GM21423 (cell line): ENCODE measurements at regions not wholly inside any gene's neighbourhood (a gene's known extent, or its start where the extent isn't known, plus 50 kb on each side); places are given as distances from the start of the nearest gene placed in this dataset.
"Not testable (repeated sequence)": the region's sequence is repeated elsewhere in the genome, so short reads cannot be mapped to it uniquely, and the experiment has no call there.

Experiments
- ATAC-seq: cut with Tn5 transposase; IDR thresholded peaks from one replicate; pipeline ENCODE4 v1.9.1; 2021; ENCODE audit warnings: mild to moderate bottlenecking, moderate library complexity; ENCODE audit not compliant: unreplicated experiment

- ATAC-seq = no peak
Observed at GRCh38 chr2:4803396-4803795, 888.8 kb upstream of the SOX11 start.

- ATAC-seq = not testable (repeated sequence)
Observed at GRCh38 chr2:4814137-4814536, 878.0 kb upstream of the SOX11 start.

GRCh38 chr2:4827836-4828235, 864.3 kb upstream of the SOX11 start:
- ATAC-seq = no peak

- ATAC-seq = no peak
Observed at GRCh38 chr2:4828682-4829374, 863.4 kb upstream of the SOX11 start.

GRCh38 chr2:4831751-4832150, 860.4 kb upstream of the SOX11 start:
- ATAC-seq = no peak

GRCh38 chr2:4832642-4833041, 859.5 kb upstream of the SOX11 start:
- no peak for ATAC-seq

- no peak for ATAC-seq
Observed at GRCh38 chr2:4838626-4839025, 853.6 kb upstream of the SOX11 start.

GRCh38 chr2:4840791-4841190, 851.4 kb upstream of the SOX11 start:
- no peak for ATAC-seq

- ATAC-seq = no peak
Observed at GRCh38 chr2:4844881-4845280, 847.3 kb upstream of the SOX11 start.

- ATAC-seq = no peak
Observed at GRCh38 chr2:4862031-4862430, 830.2 kb upstream of the SOX11 start.

- no peak for ATAC-seq
Observed at GRCh38 chr2:4866198-4866597, 826.0 kb upstream of the SOX11 start.

- no peak for ATAC-seq
Observed at GRCh38 chr2:4868466-4868865, 823.7 kb upstream of the SOX11 start.

- ATAC-seq = no peak
Observed at GRCh38 chr2:4869154-4869553, 823.0 kb upstream of the SOX11 start.

GRCh38 chr2:4873364-4873763, 818.8 kb upstream of the SOX11 start:
- ATAC-seq = no peak

- no peak for ATAC-seq
Observed at GRCh38 chr2:4873876-4874593, 818.1 kb upstream of the SOX11 start.

- ATAC-seq = no peak
Observed at GRCh38 chr2:4882421-4882820, 809.8 kb upstream of the SOX11 start.

GRCh38 chr2:4882941-4883340, 809.2 kb upstream of the SOX11 start:
- no peak for ATAC-seq

- no peak for ATAC-seq
Observed at GRCh38 chr2:4883375-4883774, 808.8 kb upstream of the SOX11 start.

- no peak for ATAC-seq
Observed at GRCh38 chr2:4884117-4884571, 808.0 kb upstream of the SOX11 start.

GRCh38 chr2:4891394-4891793, 800.8 kb upstream of the SOX11 start:
- no peak for ATAC-seq

GRCh38 chr2:4895371-4895770, 796.8 kb upstream of the SOX11 start:
- ATAC-seq = no peak

- ATAC-seq = no peak
Observed at GRCh38 chr2:4898706-4899105, 793.5 kb upstream of the SOX11 start.

- ATAC-seq = no peak
Observed at GRCh38 chr2:4900242-4900641, 791.9 kb upstream of the SOX11 start.
